Testis (tissue), 2 donors: ENCODE measurements at regions not wholly inside any gene's neighbourhood (a gene's known extent, or its start where the extent isn't known, plus 50 kb on each side); places are given as distances from the start of the nearest gene placed in this dataset.
"Not testable (repeated sequence)": the region's sequence is repeated elsewhere in the genome, so short reads cannot be mapped to it uniquely, and the experiment has no call there.

ENCODE experiments used
- DNase-seq: peaks from one replicate; pipeline ENCODE4 v3.0.0-alpha.2; 2019
- H3K27ac ChIP-seq, 2 donors: fragments of 200-600 bp; sonication (generic); one replicate each; pipeline ENCODE4 v1.5.1; 2019
- H3K27me3 ChIP-seq: fragments of 200-600 bp; sonication (generic); one replicate; pipeline ENCODE4 v1.5.1; 2019
- H3K36me3 ChIP-seq: fragments of 200-600 bp; sonication (generic); one replicate; pipeline ENCODE4 v1.5.1; 2017; ENCODE audit warnings: low read depth; ENCODE audit errors: missing control alignments
- H3K4me1 ChIP-seq: fragments of 200-600 bp; sonication (generic); one replicate; pipeline ENCODE4 v1.5.1; 2019
- H3K4me3 ChIP-seq, 2 donors: fragments of 200-600 bp; sonication (generic); one replicate each; pipeline ENCODE4 v1.5.1; 2017 to 2019
- H3K9me3 ChIP-seq: fragments of 200-600 bp; sonication (generic); one replicate; pipeline ENCODE4 v1.5.1; 2017
- CTCF ChIP-seq, 3 experiments: fragments of 450-650 bp in 2 of 3; fragments of 200-600 bp in 1 of 3; sonication (generic) in 1 of 3; IDR thresholded peaks; one replicate each; pipeline ENCODE4 v1.5.1; 2016 to 2019; ENCODE audit warnings: antibody characterized with exemption in 3 of 3, mild to moderate bottlenecking in 2 of 3, moderate library complexity in 1 of 3
- POLR2A ChIP-seq: fragments of 450-650 bp; IDR thresholded peaks from one replicate; pipeline ENCODE4 v1.6.1; 2017; ENCODE audit warnings: antibody characterized with exemption, mild to moderate bottlenecking, moderate library complexity
- WGBS, 2 donors: methylation state at CpG; one replicate each; pipeline ENCODE4 v1.1.5; 2018; 5-methylcytosine and 5-hydroxymethylcytosine counted together
- intact Hi-C: fragments of 100-400 bp; cut with DNase I; formaldehyde crosslinking; loops from one replicate; pipeline ENCODE4 v1.15.1; 2023; ENCODE audit warnings: low total_unique reads

- WGBS, 2 donors: 69 to 94% methylated on average over 4 to 6 of the region's 6 CpGs
- TF ChIP-seq POLR2A (no peak), CTCF (IDR thresholded peaks at IDR 0.05) (no peak)
- intact Hi-C loops: no loop called here
- H3K4me3 ChIP-seq: no peak overlapping the region
- no peaks in the 10 kb centered on the region for H3K9me3 ChIP-seq
- H3K27ac ChIP-seq: no peak overlapping the region
- no peak for DNase-seq
- H3K4me1 ChIP-seq: peaks cover 12% of the 10 kb centered on the region
- no peaks in the 10 kb centered on the region for H3K27me3 ChIP-seq
- H3K36me3 ChIP-seq: no peaks in the 10 kb centered on the region
Observed at GRCh38 chr6:4363656-4364055, 228.3 kb upstream of the ECI2 start.

- H3K27ac ChIP-seq: no peak overlapping the region
- WGBS, 2 donors: 87 to 94% methylated on average over 4 of the region's 4 CpGs
- no peaks in the 10 kb centered on the region for H3K36me3 ChIP-seq
- H3K4me3 ChIP-seq: no peak overlapping the region
- no peaks in the 10 kb centered on the region for H3K9me3 ChIP-seq
- H3K4me1 ChIP-seq: peaks cover 15% of the 10 kb centered on the region
- no peaks in the 10 kb centered on the region for H3K27me3 ChIP-seq
- DNase-seq: no peak
- TF ChIP-seq POLR2A (no peak), CTCF (IDR thresholded peaks at IDR 0.05) (no peak)
- intact Hi-C loops: no loop called here
Observed at GRCh38 chr6:4362326-4362725, 227.0 kb upstream of the ECI2 start.

- Histone ChIP-seq H3K4me1 (peaks cover 15% of the 10 kb centered on the region), H3K27me3 (no peaks in the 10 kb centered on the region), H3K4me3 (no peak overlapping the region), H3K27ac (no peak overlapping the region), H3K9me3 (no peaks in the 10 kb centered on the region), H3K36me3 (no peaks in the 10 kb centered on the region)
- DNase-seq: no peak
- WGBS, 2 donors: 82% methylated on average over 6 of the region's 6 CpGs
- intact Hi-C loops: no loop called here
- TF ChIP-seq POLR2A: no peak
- no peak for TF ChIP-seq CTCF (IDR thresholded peaks at IDR 0.05)
Observed at GRCh38 chr6:4360920-4361319, 225.5 kb upstream of the ECI2 start.

GRCh38 chr6:4359108-4359730, 223.8 kb upstream of the ECI2 start:
- H3K27me3 ChIP-seq: no peaks in the 10 kb centered on the region
- peaks cover 18% of the 10 kb centered on the region for H3K4me1 ChIP-seq
- peak overlapping the region; percentile 80 to 84 for H3K27ac ChIP-seq
- H3K9me3 ChIP-seq: no peaks in the 10 kb centered on the region
- DNase-seq: no peak
- no peak overlapping the region for H3K4me3 ChIP-seq
- intact Hi-C loops: no loop called here
- H3K36me3 ChIP-seq: no peaks in the 10 kb centered on the region
- no peak for TF ChIP-seq CTCF (IDR thresholded peaks at IDR 0.05)
- TF ChIP-seq POLR2A: no peak
- 61 to 66% methylated on average over 7 of the region's 7 CpGs for WGBS, 2 donors

GRCh38 chr6:4358414-4359107, 223.2 kb upstream of the ECI2 start:
- no peaks in the 10 kb centered on the region for H3K9me3 ChIP-seq
- TF ChIP-seq POLR2A: no peak
- TF ChIP-seq CTCF (IDR thresholded peaks at IDR 0.05): no peak
- 30% methylated on average over 12 to 13 of the region's 13 CpGs for whole genome bisulfite sequencing, 2 donors
- H3K4me3 ChIP-seq: no peak overlapping the region
- intact Hi-C loops: no loop called here
- peaks cover 16% of the 10 kb centered on the region for H3K4me1 ChIP-seq
- no peaks in the 10 kb centered on the region for H3K36me3 ChIP-seq
- peak overlapping the region; percentile 80 to 84 for H3K27ac ChIP-seq
- no peaks in the 10 kb centered on the region for H3K27me3 ChIP-seq
- peak; percentile 96 for DNase-seq

- WGBS, 2 donors: 96 to 98% methylated on average over 3 of the region's 3 CpGs
- H3K4me3 ChIP-seq, DNase-seq, intact Hi-C loops, H3K27me3 ChIP-seq, H3K9me3 ChIP-seq, H3K36me3 ChIP-seq: not testable (repeated sequence)
- peak overlapping the region in 1 of 2 donors; percentile 31 for H3K27ac ChIP-seq
- peaks cover 13% of the 10 kb centered on the region for H3K4me1 ChIP-seq
Observed at GRCh38 chr6:4357660-4358152, 222.3 kb upstream of the ECI2 start.
